ENCODE measurements at regions not wholly inside any gene's neighbourhood (a gene's known extent, or its start where the extent isn't known, plus 50 kb on each side); places are given as distances from the start of the nearest gene placed in this dataset.

- DNase-seq, result no peak
Observed at GRCh38 chrX:149992918-149993317, 54.6 kb upstream of the EOLA2 start.

- no peak for DNase-seq
Observed at GRCh38 chrX:149993989-149994388, 55.7 kb upstream of the EOLA2 start.

GRCh38 chrX:149996515-149996914 lies 58.2 kb upstream of the EOLA2 start:
- DNase-seq, result no peak

GRCh38 chrX:150005027-150005426 lies 66.7 kb upstream of the EOLA2 start:
- no peak for DNase-seq

GRCh38 chrX:150007356-150007755 lies 69.1 kb upstream of the EOLA2 start:
- DNase-seq, result no peak

GRCh38 chrX:150012647-150013381 lies 74.5 kb upstream of the EOLA2 start:
- DNase-seq, result peak; percentile 3

GRCh38 chrX:150014525-150014924 lies 76.2 kb upstream of the EOLA2 start:
- no peak for DNase-seq

GRCh38 chrX:150017868-150018267 lies 79.6 kb upstream of the EOLA2 start:
- DNase-seq, result no peak

GRCh38 chrX:150018931-150019361 lies 80.7 kb upstream of the EOLA2 start:
- no peak for DNase-seq

- DNase-seq, result no peak
Observed at GRCh38 chrX:150028692-150029091, 90.4 kb upstream of the EOLA2 start.

GRCh38 chrX:150032742-150033141 lies 94.5 kb upstream of the EOLA2 start:
- no peak for DNase-seq

GRCh38 chrX:150034788-150035187 lies 96.5 kb upstream of the EOLA2 start:
- no peak for DNase-seq

GRCh38 chrX:150035531-150035930 lies 97.2 kb upstream of the EOLA2 start:
- DNase-seq, result no peak

GRCh38 chrX:150036181-150036580 lies 97.9 kb upstream of the EOLA2 start:
- no peak for DNase-seq

GRCh38 chrX:150036641-150037040 lies 98.3 kb upstream of the EOLA2 start:
- DNase-seq, result no peak

GRCh38 chrX:150037041-150037440 lies 98.8 kb upstream of the EOLA2 start:
- DNase-seq, result no peak

GRCh38 chrX:150038315-150038714 lies 100.0 kb upstream of the EOLA2 start:
- no peak for DNase-seq

- DNase-seq, result no peak
Observed at GRCh38 chrX:150038986-150039599, 100.8 kb upstream of the EOLA2 start.

GRCh38 chrX:150041208-150041607 lies 102.9 kb upstream of the EOLA2 start:
- no peak for DNase-seq

GRCh38 chrX:150044556-150044955 lies 106.3 kb upstream of the EOLA2 start:
- no peak for DNase-seq

- DNase-seq, result no peak
Observed at GRCh38 chrX:150047818-150048217, 109.5 kb upstream of the EOLA2 start.

GRCh38 chrX:150049647-150050046 lies 111.4 kb upstream of the EOLA2 start:
- no peak for DNase-seq

- DNase-seq, result no peak
Observed at GRCh38 chrX:150050387-150050786, 112.1 kb upstream of the EOLA2 start.

- DNase-seq, result no peak
Observed at GRCh38 chrX:150051096-150051495, 112.8 kb upstream of the EOLA2 start.

GRCh38 chrX:150052226-150052625 lies 113.9 kb upstream of the EOLA2 start:
- no peak for DNase-seq
